Fibroblast of lung (primary cell): ENCODE measurements at regions not wholly inside any gene's neighbourhood (a gene's known extent, or its start where the extent isn't known, plus 50 kb on each side); places are given as distances from the start of the nearest gene placed in this dataset.

Source experiments
- EZH2 ChIP-seq: IDR thresholded peaks from 2 replicates; pipeline ENCODE4 v1.5.1; 2012; ENCODE audit warnings: low read length, control low read depth, mild to moderate bottlenecking; ENCODE audit errors: missing control alignments
- TF ChIP-seq, protein P1 (sequence below), 2 donors: IDR thresholded peaks in 1 of 2; conservative IDR thresholded peaks in 1 of 2; 1 replicate in 1 of 2; 2 replicates in 1 of 2; pipeline ENCODE4 v1.5.1; 2011 to 2012; ENCODE audit warnings: low read length in 2 of 2, control low read depth in 1 of 2, inconsistent platforms in 1 of 2, low read depth in 1 of 2, mild to moderate bottlenecking in 1 of 2

DNA sequence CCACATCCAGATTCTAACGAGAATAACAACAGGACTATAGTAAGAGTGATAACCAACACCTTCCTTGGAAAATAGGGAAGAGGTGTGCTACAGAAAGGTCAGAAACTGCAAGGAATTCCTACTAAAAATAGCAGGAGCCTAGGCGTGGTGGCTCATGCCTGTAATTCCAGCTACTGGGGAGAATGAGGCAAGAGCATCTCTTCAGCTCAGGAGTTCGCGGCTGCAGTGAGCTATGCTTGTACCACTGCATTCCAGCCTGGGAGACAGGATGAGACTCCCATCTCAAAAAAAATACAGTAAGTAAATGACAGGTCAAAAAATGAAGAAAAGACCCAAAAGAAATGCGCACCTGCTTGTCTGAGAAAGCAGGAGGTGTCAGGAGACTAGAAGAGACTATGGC is 101.5 kb upstream of the TSHZ3 start:
- TF ChIP-seq, protein P1, sequence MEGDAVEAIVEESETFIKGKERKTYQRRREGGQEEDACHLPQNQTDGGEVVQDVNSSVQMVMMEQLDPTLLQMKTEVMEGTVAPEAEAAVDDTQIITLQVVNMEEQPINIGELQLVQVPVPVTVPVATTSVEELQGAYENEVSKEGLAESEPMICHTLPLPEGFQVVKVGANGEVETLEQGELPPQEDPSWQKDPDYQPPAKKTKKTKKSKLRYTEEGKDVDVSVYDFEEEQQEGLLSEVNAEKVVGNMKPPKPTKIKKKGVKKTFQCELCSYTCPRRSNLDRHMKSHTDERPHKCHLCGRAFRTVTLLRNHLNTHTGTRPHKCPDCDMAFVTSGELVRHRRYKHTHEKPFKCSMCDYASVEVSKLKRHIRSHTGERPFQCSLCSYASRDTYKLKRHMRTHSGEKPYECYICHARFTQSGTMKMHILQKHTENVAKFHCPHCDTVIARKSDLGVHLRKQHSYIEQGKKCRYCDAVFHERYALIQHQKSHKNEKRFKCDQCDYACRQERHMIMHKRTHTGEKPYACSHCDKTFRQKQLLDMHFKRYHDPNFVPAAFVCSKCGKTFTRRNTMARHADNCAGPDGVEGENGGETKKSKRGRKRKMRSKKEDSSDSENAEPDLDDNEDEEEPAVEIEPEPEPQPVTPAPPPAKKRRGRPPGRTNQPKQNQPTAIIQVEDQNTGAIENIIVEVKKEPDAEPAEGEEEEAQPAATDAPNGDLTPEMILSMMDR (conservative IDR thresholded peaks at IDR 0.05 in 1 of 2, IDR thresholded peaks at IDR 0.05 in 1 of 2; ENCODE audit: low read depth in 1 of 2, low read length in 2 of 2) = no peak
- no peak for TF ChIP-seq EZH2
